DMS153 (cell line): ENCODE measurements at regions not wholly inside any gene's neighbourhood (a gene's known extent, or its start where the extent isn't known, plus 50 kb on each side); places are given as distances from the start of the nearest gene placed in this dataset.
"Not testable (repeated sequence)": the region's sequence is repeated elsewhere in the genome, so short reads cannot be mapped to it uniquely, and the experiment has no call there.

Experiments used
- DNase-seq: peaks from one replicate; lab custom pipeline; 2025; lab: John Stamatoyannopoulos, UW

DNA sequence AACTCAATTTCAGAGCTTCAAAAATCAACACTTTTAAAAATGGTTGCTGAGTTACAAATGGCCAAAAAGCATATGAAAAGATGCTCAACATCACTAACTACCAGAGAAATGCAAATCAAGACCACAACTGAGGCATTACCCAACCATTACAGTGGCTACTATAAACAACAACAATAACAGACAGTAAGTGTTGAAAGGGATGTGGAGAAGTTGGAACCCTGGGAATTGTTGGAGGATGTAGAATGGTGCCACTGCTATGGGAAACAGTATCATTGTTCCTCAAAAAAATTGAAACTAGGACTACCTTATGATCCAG, 173.3 kb upstream of the SPRED2 start:
- DNase-seq = no peak

DNA sequence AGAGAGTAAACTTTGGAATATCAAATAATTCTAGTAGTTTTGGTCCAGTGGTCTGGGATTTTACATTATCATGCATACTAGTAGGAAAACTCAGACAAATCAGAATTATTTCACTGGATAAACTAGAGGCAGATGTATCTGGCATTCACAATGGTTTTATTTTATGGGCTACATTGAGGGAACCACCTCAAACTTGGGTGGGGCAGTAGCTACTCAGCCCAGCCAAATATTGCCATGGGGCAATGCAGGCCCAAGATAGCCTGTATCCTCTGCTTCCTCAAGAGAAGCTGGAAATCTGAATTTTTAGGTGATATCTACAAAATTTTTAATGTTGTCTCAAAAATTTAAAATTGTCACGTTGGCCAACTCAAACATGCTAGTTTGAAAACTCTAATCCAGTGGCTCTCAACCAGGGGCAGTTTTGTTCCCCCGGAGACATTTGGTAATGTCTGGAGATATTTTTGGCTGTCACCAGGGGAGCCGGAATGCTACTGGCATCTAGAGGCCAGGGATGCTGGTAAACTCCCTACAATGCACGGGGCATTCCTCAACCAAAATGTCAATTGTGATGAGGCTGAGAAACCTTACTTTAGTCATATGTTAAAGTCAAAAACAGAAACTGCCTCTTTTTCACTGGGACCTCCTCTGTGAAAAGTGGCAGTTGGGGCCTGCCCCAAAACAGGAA, 172.8 kb upstream of the SPRED2 start:
- DNase-seq = no peak

DNA sequence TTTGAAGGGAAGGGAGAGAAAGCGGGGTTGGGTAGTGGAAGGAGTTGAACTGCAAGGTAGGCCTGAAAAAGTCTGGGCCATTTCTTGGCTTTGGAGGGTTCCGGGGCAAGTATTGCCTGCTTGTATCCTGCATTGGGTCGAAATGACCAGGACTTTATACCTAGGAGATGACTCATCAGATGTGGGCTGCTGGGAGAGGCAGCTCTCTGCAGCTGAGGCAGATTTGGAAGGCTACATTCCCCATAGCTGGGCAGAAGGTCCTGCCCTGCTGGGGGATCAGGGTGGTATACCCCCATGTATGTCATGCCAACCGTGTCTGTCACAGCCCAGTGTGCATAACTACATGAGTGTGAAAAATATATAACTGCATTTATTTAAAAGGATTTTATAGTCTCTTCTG, 171.8 kb upstream of the SPRED2 start:
- no peak for DNase-seq

DNA sequence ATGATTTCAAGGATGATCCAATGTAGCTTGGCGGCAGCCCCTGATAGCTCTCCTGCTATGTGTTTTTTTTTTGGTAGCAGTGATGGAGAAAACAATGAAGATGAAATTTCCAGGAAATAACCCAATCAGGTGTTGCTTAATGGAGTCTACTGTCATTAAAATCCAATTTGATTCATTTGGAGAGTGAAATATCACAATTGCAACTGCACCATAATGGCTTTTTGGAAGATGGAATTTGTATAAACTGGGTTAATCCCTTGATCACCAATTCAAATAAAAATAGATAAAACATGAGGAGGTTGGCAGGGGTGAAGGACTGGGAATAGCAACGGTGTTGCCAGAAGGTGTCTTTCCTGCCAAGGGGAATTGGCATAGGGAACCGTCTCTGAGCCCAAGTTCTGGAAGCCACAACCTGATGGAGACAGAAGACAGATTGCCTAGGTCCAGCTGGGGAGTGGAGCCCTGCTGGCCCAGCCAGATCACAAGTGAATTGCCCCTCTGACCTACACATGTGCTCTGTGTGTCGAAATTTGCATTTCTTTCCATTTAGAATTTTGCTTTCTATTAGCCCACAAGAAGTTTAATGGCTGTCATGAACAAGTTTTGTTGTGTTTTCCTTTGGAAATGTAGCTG, 170.3 kb upstream of the SPRED2 start:
- DNase-seq = no peak

DNA sequence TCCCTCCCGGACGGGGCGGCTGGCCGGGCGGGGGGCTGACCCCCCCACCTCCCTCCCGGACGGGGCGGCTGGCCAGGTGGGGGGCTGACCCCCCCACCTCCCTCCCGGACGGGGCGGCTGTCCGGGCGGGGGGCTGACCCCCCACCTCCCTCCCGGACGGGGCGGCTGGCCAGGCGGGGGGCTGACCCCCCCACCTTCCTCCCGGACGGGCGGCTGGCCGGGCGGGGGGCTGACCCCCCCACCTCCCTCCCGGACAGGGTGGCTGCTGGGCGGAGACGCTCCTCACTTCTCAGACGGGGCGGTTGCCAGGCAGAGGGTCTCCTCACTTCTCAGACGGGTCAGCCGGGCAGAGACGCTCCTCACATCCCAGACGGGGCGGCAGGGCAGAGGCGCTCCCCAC, 168.5 kb upstream of the SPRED2 start:
- DNase-seq = not testable (repeated sequence)

DNA sequence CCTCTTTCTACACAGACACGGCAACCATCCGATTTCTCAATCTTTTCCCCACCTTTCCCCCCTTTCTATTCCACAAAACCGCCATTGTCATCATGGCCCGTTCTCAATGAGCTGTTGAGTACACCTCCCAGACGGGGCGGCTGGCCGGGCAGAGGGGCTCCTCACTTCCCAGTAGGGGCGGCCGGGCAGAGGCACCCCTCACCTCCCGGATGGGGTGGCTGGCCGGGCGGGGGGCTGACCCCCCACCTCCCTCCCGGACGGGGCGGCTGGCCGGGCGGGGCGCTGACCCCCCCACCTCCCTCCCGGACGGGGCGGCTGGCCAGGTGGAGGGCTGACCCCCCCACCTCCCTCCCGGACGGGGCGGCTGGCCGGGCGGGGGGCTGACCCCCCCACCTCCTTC, 168.0 kb upstream of the SPRED2 start:
- not testable (repeated sequence) for DNase-seq

DNA sequence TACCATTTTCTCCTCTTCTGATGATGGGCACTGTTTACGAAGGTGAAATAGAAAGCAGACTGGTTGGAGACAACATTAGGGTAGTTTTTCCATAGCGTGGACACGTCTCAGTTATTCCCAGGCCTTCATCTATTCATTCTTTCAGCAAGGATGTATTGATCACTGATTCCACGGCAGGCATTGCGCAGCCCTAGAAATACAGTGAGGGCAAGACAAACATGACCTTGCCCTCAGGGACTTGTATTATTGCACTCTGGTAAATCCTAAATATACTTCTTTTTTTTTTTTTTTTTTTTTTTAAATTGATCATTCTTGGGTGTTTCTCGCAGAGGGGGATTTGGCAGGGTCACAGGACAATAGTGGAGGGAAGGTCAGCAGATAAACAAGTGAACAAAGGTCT, 167.3 kb upstream of the SPRED2 start:
- DNase-seq = no peak

DNA sequence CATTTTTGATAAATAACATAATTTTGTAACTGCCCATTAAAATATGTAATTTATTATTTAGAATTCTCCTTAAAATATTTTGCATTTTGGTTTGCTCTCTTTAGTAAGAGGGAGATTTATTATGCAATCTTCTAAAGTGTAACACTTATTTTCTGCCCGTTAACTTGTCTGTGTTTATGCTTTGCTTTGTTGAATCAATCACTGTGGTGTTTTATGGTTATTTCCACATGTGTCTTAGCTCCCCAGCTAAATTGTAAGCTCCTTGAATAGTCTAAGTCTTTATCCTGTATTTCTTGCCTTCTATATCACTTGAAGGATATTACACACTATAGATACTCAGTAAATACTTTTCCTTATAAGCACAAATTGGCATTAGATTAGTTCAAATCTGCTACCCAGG, 166.6 kb upstream of the SPRED2 start:
- no peak for DNase-seq

DNA sequence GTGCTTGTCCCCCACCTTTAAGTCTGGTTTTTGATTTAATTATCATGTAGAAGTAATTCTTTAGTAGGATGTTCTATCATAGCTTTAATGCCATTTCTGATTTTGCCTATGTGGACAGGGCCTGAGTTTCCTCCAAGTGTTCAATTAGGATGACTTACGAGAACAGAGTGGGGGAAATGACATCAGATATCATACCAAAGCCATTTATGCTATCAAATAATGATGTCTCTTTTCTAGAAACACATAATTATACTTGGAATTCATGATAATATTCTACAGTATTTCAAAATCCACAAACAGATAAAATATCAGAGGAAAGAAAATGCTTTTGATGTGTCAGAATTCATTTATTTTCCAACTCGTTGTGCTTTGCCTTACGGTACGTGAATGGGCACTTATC, 165.9 kb upstream of the SPRED2 start:
- no peak for DNase-seq

DNA sequence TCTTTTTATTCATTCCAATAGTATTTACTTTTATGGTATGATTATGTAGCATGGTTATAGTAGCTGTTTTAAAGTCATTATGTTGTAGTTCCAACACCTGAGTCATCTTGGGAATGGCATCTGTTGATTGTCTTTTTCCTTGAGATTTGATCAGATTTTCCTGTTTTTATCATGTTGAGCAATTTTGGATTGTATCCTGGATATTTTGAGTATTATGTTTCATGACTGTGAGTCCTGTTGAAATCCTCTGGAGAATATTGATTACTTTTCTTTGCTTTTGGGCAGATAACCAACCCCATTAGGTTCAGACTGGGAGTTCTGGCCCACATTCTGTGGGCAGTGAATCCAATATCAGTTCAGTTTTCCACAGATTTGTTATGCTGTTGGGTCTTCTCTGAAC, 163.2 kb upstream of the SPRED2 start:
- no peak for DNase-seq

DNA sequence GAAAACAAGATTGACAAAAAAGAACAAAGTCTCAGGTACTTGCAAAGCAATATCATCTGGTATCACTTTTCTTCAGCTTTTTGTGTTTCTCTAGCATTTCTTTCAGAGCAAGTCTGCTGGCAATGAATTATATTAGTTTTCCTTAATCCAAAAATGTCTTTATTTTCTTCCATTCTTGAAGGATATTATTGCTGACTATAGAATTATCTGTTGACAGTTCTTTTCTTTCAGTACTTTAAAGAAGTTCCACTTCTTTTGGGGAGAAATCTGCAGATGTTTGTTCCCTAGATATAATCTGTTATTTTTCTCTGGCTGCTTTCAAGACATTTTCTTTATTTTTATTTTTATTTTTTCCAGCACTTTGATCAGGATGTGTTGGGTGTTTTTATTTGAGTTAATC, 161.8 kb upstream of the SPRED2 start:
- no peak for DNase-seq

DNA sequence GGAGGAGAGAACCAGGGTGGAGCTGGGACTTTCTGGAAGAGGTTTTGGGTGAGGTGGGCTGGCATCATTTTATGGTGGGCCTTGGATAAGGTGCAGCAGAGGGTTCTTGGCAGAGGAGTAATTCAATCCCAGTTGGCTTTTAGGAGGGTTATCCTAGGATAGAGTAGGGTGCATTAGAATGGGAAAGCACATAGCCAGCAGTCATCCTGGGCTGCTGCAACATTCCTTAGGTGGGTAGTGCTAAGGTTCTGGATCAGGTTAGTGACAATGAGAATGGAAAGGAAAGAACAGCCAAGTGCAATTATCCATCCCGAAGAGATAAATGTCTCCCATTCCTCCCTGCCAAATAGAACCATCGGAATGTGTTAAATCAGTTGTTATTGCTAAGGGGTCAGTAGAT, 157.3 kb upstream of the SPRED2 start:
- no peak for DNase-seq

DNA sequence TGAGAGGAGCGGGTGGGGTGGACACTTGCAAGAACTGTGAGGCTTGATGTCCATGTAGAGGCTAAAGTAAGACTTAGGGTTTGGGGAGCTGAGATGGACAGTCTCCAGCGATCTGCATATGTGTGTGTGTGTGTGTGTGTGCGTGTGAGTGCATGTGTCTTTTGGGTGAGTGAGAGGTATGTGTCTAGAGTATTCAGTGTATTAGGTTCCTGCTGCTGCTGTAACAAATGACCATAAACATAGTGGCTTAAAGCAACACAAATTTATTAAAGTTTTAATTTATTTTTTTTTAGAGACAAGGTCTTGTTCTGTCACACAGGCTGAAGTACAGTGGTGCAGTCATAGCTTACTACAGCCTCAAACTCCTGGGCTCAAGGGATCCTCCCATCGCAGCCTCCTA, 155.4 kb upstream of the SPRED2 start:
- no peak for DNase-seq

DNA sequence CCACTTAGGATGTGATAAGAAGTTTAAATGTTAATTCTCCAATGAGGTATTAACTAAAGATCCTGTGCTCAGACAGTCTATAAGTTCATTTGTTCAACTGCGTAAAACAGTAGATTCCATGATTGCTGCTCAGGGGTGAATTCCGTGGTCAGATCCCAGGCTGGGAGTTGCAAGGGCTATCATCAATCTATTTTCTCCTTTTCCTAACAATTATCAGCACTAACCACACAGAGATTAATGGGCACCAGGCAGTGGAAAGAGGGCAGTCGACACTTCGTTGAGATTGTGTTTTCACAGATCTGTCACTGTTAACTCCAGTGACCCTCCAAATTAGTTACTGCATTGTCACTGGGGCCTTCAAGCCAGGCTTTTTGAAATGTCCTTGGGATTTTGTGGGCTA, 154.1 kb upstream of the SPRED2 start:
- DNase-seq = no peak

DNA sequence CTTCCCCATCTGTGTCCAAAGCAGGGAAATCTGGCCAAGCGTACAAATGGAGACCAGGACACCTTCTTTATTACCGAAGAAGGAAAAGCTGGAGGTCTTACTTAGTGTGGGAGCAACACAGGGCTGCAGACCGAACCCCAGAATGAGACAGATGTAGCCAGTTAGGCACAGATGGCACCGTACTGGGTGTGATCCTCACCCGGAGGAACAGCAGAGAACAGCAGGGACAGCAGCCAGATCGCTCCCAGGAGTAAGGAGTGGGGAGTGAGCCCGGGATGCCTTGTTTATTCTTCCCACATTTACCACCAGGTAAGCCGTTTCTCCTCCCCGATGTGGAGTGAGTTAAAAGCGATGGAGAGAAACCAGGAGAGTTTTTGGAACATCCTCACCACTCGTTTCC, 150.7 kb upstream of the SPRED2 start:
- no peak for DNase-seq

DNA sequence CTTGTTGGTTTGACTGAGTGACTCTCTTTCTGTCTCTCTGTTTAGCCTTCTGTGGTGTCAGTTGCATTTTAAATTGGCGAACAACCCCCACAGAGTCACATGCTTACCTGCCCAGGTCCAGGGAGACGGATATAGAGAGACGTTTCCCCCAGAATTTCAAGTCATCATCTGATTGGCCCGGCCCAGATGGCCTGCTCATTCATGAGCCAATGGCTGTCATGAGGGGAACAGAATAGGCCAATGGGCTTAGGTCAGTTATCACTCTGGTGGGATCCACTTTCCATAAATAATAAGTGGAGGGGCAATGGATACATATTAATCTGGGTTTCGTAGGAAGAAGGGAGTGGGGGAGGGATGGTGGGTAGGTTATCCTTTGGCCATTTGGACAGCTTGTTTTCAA, 150.0 kb upstream of the SPRED2 start:
- no peak for DNase-seq

DNA sequence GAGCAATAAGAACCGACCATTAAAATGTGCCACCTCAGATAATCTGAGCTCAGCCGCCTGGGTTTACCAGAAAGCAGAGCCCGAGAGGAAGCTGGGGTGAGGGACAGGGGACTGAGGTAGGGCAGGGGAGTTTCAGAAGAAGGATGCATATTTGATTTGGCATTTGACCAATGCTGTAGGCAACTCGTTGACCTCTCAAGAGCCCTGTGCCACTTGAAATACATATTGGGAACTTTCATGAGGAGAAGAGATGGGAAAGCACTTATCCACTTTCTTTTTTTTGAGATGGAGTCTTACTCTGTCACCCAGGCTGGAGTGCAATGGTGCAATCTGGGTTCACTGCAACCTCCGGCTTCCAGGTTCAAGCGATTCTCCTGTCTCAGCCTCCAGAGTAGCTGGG, 148.4 kb upstream of the SPRED2 start:
- no peak for DNase-seq

DNA sequence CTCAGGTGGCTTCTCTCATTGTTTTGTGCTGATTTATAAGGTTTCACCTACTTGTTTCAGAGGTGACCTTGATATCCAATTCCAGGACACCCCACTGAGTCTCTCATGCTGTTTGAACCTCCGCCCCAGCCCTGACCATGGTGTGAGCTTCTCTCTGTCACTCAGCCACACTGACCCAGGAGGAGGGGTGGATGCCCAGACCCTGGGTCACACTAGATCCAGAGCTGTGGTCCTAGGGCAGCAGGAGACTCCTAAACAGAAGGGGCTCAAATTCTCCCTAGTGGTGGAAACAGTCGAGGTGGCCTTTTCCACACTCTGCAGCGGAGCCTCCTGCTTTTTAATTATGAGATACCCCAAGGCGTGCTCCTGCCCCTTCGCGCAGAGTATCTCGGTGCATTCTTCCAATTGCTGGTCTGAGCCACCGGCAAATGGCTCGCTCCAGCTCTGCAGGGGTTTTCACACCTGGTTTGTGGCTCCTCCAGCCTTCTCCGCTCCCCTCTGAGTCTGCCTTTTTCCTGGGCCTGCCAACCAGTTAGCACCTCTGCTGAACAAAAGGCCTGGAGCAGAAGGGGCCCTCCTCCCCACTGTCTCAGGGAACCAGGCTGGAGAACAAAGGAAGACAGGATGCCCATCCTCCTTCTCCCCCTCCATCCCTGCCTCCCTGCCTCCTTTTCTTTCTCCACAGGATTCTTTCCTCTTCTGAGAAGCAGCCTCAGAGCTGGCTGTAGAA, 147.3 kb upstream of the SPRED2 start:
- no peak for DNase-seq

DNA sequence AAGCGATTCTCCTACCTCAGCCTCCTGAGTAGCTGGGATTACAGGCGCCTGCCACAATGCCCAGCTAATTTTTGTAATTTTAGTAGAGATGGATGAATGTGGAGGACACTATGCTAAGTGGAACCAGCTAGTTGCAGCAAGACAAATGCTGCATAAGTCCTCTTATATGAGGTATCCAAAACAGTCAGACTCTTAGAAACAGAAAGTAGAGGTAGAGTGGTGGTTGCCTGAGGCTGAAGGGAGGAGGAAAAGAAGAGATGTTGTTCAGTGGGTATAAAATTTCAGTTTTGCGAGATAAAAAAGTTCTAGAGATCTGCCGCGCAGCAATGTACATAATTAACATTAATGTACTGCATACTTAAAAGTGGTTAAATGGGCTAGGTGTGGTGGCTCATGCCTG, 145.3 kb upstream of the SPRED2 start:
- DNase-seq = no peak

DNA sequence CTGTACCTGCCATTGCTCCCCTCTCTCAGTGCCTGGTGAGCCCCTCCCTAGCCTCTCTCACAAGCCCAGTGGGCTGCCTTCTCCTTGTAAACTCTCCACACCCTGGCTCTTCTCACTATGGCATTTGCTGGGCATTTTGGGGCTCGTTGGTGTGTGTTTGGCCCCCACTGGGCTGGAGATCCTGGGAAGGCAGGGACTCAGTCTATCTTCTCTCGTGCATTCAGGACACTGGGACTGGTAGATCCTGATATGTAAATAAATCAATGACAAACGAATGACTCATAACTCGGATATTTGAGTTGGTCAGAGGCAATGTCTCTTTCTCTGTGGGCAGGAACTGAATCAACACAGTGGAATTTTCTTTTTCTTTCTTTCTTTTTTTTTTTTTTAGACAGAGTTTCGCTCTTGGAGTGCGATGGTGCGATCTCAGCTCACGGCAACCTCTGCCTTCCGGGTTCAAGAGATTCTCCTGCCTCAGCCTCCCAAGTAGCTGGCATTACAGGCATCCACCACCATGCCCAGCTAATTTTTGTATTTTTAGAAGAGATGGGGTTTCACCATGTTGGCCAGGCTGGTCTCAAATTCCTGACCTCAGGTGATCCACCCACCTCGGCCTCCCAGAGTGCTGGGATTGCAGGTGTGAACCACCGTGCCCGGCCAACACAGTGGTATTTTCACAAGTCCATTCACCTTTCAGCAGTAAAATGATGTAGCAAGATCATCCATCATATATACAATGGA, 144.6 kb upstream of the SPRED2 start:
- no peak for DNase-seq

DNA sequence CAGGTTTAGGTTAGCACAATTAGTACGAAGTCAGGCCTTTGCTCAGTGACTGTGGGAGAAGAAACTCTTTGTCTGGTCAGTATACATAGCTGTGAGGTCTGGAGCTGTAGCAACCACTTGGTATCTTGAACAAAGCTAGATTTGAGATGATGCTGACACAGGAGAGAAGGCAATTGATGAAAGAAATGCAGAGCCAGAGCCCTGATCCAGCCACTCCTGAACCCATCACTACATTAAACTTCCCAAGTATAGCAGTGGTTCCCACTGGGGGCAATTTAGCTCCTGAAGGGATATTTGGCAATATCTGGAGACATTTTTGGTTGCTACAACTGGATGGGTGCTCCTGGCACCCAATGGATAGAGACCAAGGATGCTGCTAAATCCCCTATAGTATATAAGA, 143.9 kb upstream of the SPRED2 start:
- DNase-seq = no peak

DNA sequence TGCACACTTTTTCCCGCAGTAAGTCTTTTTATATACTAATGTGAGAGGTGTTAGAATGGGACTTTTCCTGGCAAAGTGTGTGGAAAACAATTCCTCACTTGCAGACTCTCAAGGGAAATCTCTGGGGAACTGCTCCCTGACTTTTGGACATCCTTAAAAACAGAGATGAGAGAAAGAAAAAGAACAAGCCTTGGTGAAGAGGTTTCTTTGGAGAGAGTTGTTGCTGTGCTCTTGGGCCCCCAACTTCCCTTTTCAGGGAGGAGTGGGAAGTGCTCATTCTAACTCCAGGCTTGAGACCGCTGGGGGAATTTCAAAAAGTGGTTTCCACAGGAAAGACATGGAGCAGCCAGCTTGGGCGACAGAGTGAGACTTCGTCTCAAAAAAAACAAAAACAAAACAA, 142.6 kb upstream of the SPRED2 start:
- DNase-seq = no peak
